ENCODE measurements at regions not wholly inside any gene's neighbourhood (a gene's known extent, or its start where the extent isn't known, plus 50 kb on each side); places are given as distances from the start of the nearest gene placed in this dataset.

GRCh38 chr10:129335396-129335795, 131.6 kb upstream of the MGMT start:
- Histone ChIP-seq H3K4me3 (no peak overlapping the region), H3K27ac (no peak overlapping the region), H3K4me1 (no peaks in the 10 kb centered on the region), H3K9me3 (no peaks in the 10 kb centered on the region), H3K27me3 (no peaks in the 10 kb centered on the region), H3K36me3 (no peaks in the 10 kb centered on the region)
- ATAC-seq (no peak), DNase-seq (no peak)
- 67% methylated on average over 4 of the region's 4 CpGs for WGBS (ENCODE audit: insufficient coverage, low coverage, low lambda C conversion rate, missing lambda C conversion rate)
- intact Hi-C loops (cut with DNase I), result no loop called here
- TF ChIP-seq POLR2A (IDR thresholded peaks at IDR 0.05), result no peak
- TF ChIP-seq CTCF (IDR thresholded peaks at IDR 0.05), result no peak

DNA sequence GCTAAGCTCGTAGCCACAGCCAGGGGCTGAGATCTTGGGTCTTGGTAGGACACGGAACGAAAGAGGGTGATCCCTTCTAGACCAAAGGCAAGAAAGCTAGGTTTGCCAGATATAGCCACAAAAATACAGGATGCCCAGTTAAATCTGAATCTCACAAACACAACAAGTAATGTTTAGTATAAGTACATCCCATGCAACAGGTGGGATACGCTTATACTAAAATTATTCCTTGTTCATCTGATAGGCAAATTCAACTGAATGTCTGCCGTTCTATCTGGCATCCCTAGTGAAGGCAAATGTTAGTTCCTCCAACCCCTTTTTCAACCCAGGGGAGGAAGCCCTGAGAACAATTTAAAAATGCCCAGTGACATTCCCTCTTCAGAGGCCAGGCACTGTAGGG, 131.1 kb upstream of the MGMT start:
- 84% methylated on average over 5 of the region's 5 CpGs for WGBS (ENCODE audit: insufficient coverage, low coverage, low lambda C conversion rate, missing lambda C conversion rate)
- intact Hi-C loops (cut with DNase I), result no loop called here
- no peak overlapping the region for H3K27ac ChIP-seq
- TF ChIP-seq POLR2A (IDR thresholded peaks at IDR 0.05), result no peak
- TF ChIP-seq CTCF (IDR thresholded peaks at IDR 0.05), result no peak
- no peaks in the 10 kb centered on the region for H3K36me3 ChIP-seq
- no peak overlapping the region for H3K4me3 ChIP-seq
- DNase-seq (no peak), ATAC-seq (no peak)
- H3K4me1 ChIP-seq, result no peaks in the 10 kb centered on the region
- no peaks in the 10 kb centered on the region for H3K27me3 ChIP-seq
- H3K9me3 ChIP-seq, result no peaks in the 10 kb centered on the region

- 86% methylated on average over 5 of the region's 8 CpGs for WGBS (ENCODE audit: insufficient coverage, low coverage, low lambda C conversion rate, missing lambda C conversion rate)
- Histone ChIP-seq H3K27ac (no peak overlapping the region), H3K27me3 (no peaks in the 10 kb centered on the region), H3K4me1 (no peaks in the 10 kb centered on the region), H3K36me3 (no peaks in the 10 kb centered on the region), H3K9me3 (no peaks in the 10 kb centered on the region), H3K4me3 (no peak overlapping the region)
- no peak for ATAC-seq
- intact Hi-C loops (cut with DNase I), result no loop called here
- DNase-seq, result no peak
- TF ChIP-seq CTCF (IDR thresholded peaks at IDR 0.05) (no peak), POLR2A (IDR thresholded peaks at IDR 0.05) (no peak)
These were observed 127.8 kb upstream of the MGMT start for GRCh38 chr10:129339191-129339590.

- TF ChIP-seq POLR2A (IDR thresholded peaks at IDR 0.05) (no peak), CTCF (IDR thresholded peaks at IDR 0.05) (no peak)
- WGBS (ENCODE audit: insufficient coverage, low coverage, low lambda C conversion rate, missing lambda C conversion rate), result 60% methylated on average over 2 of the region's 4 CpGs
These were observed 127.2 kb upstream of the MGMT start for GRCh38 chr10:129339841-129340240.

GRCh38 chr10:129341087-129341486, 126.0 kb upstream of the MGMT start:
- Histone ChIP-seq H3K4me3 (no peak overlapping the region), H3K36me3 (no peaks in the 10 kb centered on the region), H3K27me3 (no peaks in the 10 kb centered on the region), H3K27ac (no peak overlapping the region), H3K4me1 (no peaks in the 10 kb centered on the region), H3K9me3 (no peaks in the 10 kb centered on the region)
- TF ChIP-seq POLR2A (IDR thresholded peaks at IDR 0.05), result no peak
- TF ChIP-seq CTCF (IDR thresholded peaks at IDR 0.05), result no peak
- ATAC-seq (no peak), DNase-seq (no peak)
- intact Hi-C loops (cut with DNase I), result no loop called here
- 76% methylated on average over 4 of the region's 5 CpGs for WGBS (ENCODE audit: insufficient coverage, low coverage, low lambda C conversion rate, missing lambda C conversion rate)

More at GRCh38 chr10:129339841-129340240, 127.2 kb upstream of the MGMT start:
- Histone ChIP-seq H3K4me3 (no peak overlapping the region), H3K36me3 (no peaks in the 10 kb centered on the region), H3K27ac (no peak overlapping the region), H3K27me3 (no peaks in the 10 kb centered on the region), H3K9me3 (no peaks in the 10 kb centered on the region), H3K4me1 (no peaks in the 10 kb centered on the region)
- ATAC-seq (no peak), DNase-seq (no peak)
- intact Hi-C loops (cut with DNase I), result no loop called here
